GM18502 (cell line): ENCODE measurements at regions not wholly inside any gene's neighbourhood (a gene's known extent, or its start where the extent isn't known, plus 50 kb on each side); places are given as distances from the start of the nearest gene placed in this dataset.
"Not testable (repeated sequence)": the region's sequence is repeated elsewhere in the genome, so short reads cannot be mapped to it uniquely, and the experiment has no call there.

Source experiments
- ATAC-seq: cut with Tn5 transposase; IDR thresholded peaks from one replicate; pipeline ENCODE4 v1.9.1; 2021; ENCODE audit warnings: mild to moderate bottlenecking; ENCODE audit not compliant: unreplicated experiment, poor library complexity

DNA sequence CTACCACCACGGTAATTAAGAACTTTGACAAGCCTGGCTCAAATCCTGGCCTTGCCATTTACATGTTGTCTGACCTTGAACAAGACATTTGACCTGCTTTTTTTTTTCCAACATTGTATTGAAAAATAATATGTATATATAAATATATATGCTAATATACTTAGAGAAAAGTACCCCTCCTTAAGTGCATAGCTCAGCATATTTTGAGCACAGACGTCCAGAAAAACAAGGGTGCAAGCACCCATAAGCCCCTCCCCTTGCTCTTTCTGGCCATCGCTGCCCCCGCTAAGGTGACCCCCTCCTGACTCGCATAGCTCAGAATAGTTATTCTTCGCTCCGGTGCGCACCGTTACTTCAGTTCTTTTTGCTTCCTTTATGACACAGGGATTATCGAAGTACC lies 742.0 kb upstream of the FRG1 start:
- no peak for ATAC-seq

DNA sequence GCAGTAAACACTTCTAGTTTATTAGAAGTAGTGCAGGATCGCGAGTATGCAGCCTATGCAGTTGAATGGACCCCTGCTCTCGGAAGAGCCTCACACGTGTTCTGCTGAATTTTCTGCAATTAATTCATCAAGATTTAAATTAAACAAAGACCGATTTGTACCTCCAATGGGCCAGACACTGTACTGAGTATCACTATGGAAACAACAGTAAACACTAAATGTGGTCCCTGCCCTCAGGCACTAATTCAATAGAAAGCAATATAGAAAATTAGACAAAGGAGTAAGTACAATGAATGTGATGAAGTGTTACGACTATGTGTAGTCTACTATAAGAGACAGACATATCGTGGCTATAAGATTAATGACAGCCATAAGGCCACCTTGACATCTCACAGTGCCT lies 740.3 kb upstream of the FRG1 start:
- ATAC-seq, result no peak

- ATAC-seq, result no peak
Observed at GRCh38 chr4:189202182-189202868, 738.3 kb upstream of the FRG1 start.

DNA sequence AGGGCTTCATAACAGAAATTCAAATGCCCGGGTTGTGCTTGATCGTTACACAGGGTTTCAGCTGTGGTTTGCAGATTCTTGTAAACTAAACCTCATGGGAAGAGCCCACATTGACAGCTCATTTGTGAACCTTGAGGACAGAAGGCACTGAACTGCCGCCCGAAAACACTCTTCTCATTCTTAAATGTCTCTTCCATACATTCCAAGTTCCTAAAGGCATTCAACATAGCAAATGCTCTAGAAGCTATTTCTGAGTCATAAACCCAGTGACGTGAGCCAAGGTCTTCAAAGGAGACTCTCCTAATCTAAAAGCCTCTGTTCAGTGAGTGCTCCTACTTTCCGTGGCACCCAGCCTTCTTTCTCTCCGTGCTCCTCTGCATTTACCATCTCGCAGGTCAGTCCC lies 737.8 kb upstream of the FRG1 start:
- ATAC-seq, result no peak

GRCh38 chr4:189204616-189205015 lies 736.1 kb upstream of the FRG1 start:
- ATAC-seq, result no peak

- ATAC-seq, result no peak
Observed at GRCh38 chr4:189206953-189207352, 733.7 kb upstream of the FRG1 start.

DNA sequence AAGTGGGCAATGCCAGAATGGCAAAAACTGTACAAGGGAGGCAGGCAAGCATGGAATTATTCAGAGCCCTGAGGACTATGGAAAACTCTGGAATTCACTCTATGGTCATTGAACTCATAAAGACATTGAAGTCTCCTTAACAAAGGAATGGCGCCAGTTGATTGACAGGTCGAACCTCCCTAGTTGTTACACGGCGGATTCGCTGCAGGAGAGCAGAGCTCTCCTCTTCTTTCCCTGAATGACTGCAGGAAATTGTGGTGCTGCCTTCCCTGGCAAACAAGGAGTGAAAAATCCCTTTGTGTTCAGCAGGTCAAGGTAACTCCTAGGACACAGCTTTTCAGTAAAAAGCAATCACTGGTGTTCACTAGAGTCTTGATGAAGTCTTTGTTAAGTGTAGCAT lies 732.8 kb upstream of the FRG1 start:
- no peak for ATAC-seq

DNA sequence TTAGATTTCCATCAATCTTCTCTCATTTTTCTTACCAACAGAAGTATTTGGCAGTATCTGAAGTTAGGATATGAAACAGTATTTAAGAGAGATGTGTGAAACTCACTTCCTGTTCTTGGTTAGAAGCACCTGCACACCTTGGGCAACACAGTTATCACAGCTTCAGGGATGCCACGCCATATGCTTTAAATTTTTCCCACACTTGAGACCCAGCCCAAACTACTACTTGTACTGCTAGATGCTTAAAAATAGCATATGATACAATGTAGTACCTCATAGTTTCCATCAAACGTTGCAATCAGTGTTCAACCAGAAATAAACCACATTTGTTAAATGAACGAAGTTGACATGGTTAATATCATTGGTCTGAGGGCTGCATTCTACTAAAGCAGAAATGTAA lies 725.1 kb upstream of the FRG1 start:
- ATAC-seq, result no peak

GRCh38 chr4:189221691-189222090 lies 719.0 kb upstream of the FRG1 start:
- no peak for ATAC-seq

DNA sequence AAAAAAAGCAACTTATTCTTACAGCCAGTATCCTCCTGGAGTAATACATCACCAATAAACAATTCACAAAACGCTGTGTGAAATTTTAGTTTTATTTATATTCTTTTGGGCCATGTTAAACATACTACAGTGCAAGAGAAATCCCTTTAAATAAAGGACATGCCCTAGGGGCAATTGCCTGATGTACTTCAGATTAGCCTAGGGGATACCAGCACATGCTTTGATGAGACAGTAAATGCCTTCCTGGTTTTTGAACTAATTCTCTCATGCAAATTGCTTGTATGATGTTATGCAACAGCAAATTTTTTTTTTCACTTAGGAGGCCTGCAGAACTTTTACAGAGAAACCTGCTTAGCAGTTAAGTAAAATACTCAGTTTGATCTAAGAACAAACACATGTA lies 711.9 kb upstream of the FRG1 start:
- ATAC-seq, result no peak

GRCh38 chr4:189232274-189232673 lies 708.4 kb upstream of the FRG1 start:
- no peak for ATAC-seq

GRCh38 chr4:189233754-189234153 lies 706.9 kb upstream of the FRG1 start:
- ATAC-seq, result not testable (repeated sequence)

GRCh38 chr4:189234948-189235347 lies 705.7 kb upstream of the FRG1 start:
- ATAC-seq, result not testable (repeated sequence)

DNA sequence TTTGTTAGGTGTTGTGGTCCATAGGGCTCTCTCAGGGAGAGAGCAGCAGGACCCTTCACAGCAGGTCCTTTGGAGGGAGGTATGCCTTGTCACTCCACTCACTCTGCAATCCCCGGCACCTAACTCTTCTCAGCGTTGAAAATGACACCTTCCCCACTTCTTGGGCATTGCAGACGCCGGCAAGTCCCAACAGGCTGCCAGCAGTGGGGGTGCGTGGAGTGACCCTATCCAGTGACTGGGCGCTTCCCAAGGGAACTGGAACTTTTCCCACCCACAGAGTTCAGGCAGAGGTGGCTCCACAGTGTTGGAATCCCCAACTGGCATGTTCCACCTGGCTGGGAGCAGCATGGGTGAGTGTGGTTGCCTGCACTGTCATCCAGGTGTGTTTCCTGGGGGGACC lies 705.1 kb upstream of the FRG1 start:
- no peak for ATAC-seq

- not testable (repeated sequence) for ATAC-seq
Observed at GRCh38 chr4:189236321-189236720, 704.4 kb upstream of the FRG1 start.

- no peak for ATAC-seq
Observed at GRCh38 chr4:189237340-189237739, 703.3 kb upstream of the FRG1 start.

DNA sequence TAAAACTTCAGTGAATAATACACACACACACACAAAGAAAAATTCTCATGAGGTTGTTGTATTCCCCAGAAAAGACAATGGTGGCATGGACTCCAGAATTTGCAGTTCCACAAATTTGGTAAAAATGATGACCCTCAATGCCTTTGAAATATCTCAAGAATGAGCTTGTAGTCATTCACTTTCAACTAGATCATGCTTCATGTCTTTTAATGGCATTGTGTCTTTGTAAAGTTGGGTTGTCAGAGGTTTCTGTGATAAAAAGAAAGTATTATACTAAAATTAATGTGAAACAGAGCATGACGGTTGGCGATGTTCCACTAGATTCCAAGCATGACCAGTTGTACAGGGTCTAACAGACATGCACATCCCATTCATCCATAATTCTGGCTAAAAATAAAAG lies 685.0 kb upstream of the FRG1 start:
- ATAC-seq, result no peak

- no peak for ATAC-seq
Observed at GRCh38 chr4:189261475-189261874, 679.2 kb upstream of the FRG1 start.

- ATAC-seq, result no peak
Observed at GRCh38 chr4:189265515-189265914, 675.2 kb upstream of the FRG1 start.

DNA sequence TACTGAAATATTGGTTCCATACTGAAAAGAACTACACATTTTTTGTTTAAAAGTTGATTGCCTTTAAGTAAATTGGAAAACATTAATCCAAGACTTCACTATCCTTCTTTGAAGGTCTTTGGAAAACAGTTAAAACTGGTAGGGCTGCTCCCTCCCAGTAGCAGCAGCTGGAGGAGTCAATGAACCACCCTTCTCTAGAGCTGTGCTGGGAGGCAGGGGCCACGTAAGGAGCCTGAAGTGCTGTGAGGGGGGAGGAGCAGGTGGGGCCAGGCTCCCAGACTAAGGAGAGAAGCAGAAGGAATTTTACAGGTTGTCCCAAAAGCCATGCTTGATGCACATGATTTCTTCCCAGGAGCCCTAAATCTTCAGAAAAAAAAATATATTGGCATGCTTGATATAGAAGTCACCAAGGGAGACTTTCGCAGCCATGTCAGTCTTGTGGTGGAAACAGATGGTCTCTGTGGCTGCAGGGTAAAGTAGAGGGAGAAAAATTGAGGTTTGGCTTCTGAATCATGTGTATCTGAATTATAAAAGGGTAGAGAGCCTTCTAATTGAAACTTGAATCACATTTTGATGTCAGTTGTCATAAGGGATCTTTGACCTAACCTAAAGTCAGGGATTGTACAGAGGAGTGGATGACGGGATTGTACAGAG lies 673.2 kb upstream of the FRG1 start:
- ATAC-seq, result no peak

- ATAC-seq, result no peak
Observed at GRCh38 chr4:189278597-189279165, 662.0 kb upstream of the FRG1 start.

- no peak for ATAC-seq
Observed at GRCh38 chr4:189279188-189279587, 661.5 kb upstream of the FRG1 start.
